ENCODE measurements at regions not wholly inside any gene's neighbourhood (a gene's known extent, or its start where the extent isn't known, plus 50 kb on each side); places are given as distances from the start of the nearest gene placed in this dataset.

DNA sequence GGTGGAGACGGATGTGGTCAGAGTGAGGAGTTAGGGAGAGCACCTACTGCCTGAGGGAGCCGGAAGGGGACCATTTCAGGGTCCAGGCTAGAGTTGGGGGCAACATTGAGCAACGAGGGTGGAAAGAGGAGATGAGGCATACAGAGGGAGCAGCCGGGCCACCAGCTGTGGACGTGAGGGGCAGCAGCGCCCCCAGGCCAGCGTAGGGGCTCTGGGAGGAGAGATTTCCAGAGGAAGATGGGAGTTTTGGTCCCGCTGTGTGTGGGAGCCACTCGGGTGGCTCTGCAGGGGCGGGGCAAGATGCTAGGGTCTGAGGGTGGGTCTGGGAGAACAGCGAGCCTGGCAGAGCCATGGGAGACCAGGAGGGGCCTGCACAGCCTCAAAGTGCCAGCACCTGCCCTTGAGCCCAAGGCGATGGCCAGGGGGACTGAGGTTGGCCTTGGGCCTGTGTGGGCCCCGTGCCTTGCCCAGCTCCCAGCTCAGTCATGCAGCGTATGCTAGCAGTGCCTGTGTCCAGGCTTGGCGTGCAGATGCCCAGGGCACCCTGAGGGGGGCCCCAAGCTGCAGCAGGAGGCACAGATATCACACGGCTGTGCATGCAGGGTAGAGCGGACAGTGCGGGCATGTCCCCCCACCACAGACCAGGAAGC, 80.5 kb upstream of the PPP1R26 start:
- no peak overlapping the region for H3K27ac Mint-ChIP-seq
- Histone ChIP-seq H3K27ac (ENCODE audit: low read length in 2 of 2) (no peak overlapping the region), H3K9ac (ENCODE audit: low read length) (no peak overlapping the region), H2AFZ (ENCODE audit: insufficient read depth, low read depth, low read length, poor library complexity, severe bottlenecking) (no peak overlapping the region), H4K20me1 (ENCODE audit: control insufficient read depth, insufficient read depth, low read length, poor library complexity, severe bottlenecking) (no peaks in the 10 kb centered on the region), H3K4me2 (replicated peaks; ENCODE audit: low read depth, low read length, poor library complexity, severe bottlenecking) (no peak overlapping the region), H3K4me1 (ENCODE audit: control insufficient read depth in 2 of 2, insufficient read depth in 2 of 2, low read length in 2 of 2) (no peaks in the 10 kb centered on the region), H3K4me3 (ENCODE audit: control extremely low read depth in 1 of 5, extremely low read depth in 1 of 5, insufficient read depth in 1 of 5, low read depth in 2 of 5, low read length in 4 of 5) (no peak overlapping the region), H3K36me3 (replicated peaks in 1 of 2; ENCODE audit: control extremely low read depth in 1 of 2, control insufficient read depth in 1 of 2, extremely low read depth in 1 of 2, insufficient read depth in 2 of 2, low read length in 1 of 2) (no peaks in the 10 kb centered on the region), H3K27me3 (replicated peaks in 1 of 4; ENCODE audit: control extremely low read depth in 1 of 4, control insufficient read depth in 3 of 4, insufficient read depth in 4 of 4, low read length in 3 of 4) (no peaks in the 10 kb centered on the region), H3K9me3 (ENCODE audit: control extremely low read depth in 1 of 3, control insufficient read depth in 2 of 3, insufficient read depth in 1 of 3, low read length in 2 of 3) (peaks cover 0 to 23% (median 0%) of the 10 kb centered on the region in 3 donors), H3K79me2 (ENCODE audit: control insufficient read depth, insufficient read depth, low read length) (no peaks in the 10 kb centered on the region)
- TF ChIP-seq EZH2 (IDR thresholded peaks at IDR 0.05; ENCODE audit: borderline replicate concordance, insufficient read depth, low read depth, low read length, poor library complexity, severe bottlenecking), result no peak
- TF ChIP-seq, protein P1, sequence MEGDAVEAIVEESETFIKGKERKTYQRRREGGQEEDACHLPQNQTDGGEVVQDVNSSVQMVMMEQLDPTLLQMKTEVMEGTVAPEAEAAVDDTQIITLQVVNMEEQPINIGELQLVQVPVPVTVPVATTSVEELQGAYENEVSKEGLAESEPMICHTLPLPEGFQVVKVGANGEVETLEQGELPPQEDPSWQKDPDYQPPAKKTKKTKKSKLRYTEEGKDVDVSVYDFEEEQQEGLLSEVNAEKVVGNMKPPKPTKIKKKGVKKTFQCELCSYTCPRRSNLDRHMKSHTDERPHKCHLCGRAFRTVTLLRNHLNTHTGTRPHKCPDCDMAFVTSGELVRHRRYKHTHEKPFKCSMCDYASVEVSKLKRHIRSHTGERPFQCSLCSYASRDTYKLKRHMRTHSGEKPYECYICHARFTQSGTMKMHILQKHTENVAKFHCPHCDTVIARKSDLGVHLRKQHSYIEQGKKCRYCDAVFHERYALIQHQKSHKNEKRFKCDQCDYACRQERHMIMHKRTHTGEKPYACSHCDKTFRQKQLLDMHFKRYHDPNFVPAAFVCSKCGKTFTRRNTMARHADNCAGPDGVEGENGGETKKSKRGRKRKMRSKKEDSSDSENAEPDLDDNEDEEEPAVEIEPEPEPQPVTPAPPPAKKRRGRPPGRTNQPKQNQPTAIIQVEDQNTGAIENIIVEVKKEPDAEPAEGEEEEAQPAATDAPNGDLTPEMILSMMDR (IDR thresholded peaks at IDR 0.05), result no peak
- H3K27me3 Mint-ChIP-seq, result no peaks in the 10 kb centered on the region
- H3K4me3 Mint-ChIP-seq, result no peak overlapping the region
- H3K4me1 Mint-ChIP-seq, result no peaks in the 10 kb centered on the region
- no peak for ATAC-seq (ENCODE audit: low read depth)
- intact Hi-C loops (cut with micrococcal nuclease), result no loop called here
- no peak for DNase-seq
- WGBS (ENCODE audit: insufficient coverage), result 87% methylated on average over 18 of the region's 18 CpGs
- CTCF ChIA-PET, result no interaction called here
- peaks cover 2% of the 10 kb centered on the region for H3K9me3 Mint-ChIP-seq (ENCODE audit: insufficient read depth)
- POLR2A ChIA-PET, result no interaction called here

DNA sequence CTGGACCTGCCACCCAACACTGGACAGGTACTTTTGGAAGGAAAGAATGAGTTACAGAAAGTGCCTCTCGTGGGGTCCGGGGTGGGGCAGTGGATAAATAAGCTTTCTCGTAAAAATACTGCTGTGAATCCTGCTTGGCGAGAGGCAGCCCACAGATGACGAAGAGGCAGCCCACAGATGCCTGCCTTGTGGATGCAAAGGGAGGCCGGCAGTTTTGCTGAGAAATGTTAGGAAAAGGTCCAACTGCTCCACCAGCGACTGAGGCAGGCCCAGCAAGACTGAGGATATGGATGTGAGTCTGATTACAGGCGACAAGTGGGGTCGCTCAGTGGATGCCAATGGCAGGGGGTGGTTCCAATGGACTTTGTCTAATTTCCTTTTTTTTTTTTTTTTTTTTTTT, 79.1 kb upstream of the PPP1R26 start:
- no peaks in the 10 kb centered on the region for H3K79me2 ChIP-seq (ENCODE audit: control insufficient read depth, insufficient read depth, low read length)
- no peaks in the 10 kb centered on the region for H4K20me1 ChIP-seq (ENCODE audit: control insufficient read depth, insufficient read depth, low read length, poor library complexity, severe bottlenecking)
- ATAC-seq (ENCODE audit: low read depth) (no peak), DNase-seq (no peak)
- H3K9me3 ChIP-seq (ENCODE audit: control extremely low read depth in 1 of 3, control insufficient read depth in 2 of 3, insufficient read depth in 1 of 3, low read length in 2 of 3), result peaks cover 0 to 20% (median 0%) of the 10 kb centered on the region in 3 donors
- H3K36me3 ChIP-seq (replicated peaks in 1 of 2; ENCODE audit: control extremely low read depth in 1 of 2, control insufficient read depth in 1 of 2, extremely low read depth in 1 of 2, insufficient read depth in 2 of 2, low read length in 1 of 2), result no peaks in the 10 kb centered on the region
- intact Hi-C loops (cut with micrococcal nuclease), result no loop called here
- ChIA-PET CTCF (no interaction called here), POLR2A (no interaction called here)
- H3K4me2 ChIP-seq (replicated peaks; ENCODE audit: low read depth, low read length, poor library complexity, severe bottlenecking), result no peak overlapping the region
- H3K27ac Mint-ChIP-seq, result no peak overlapping the region
- 84% methylated on average over 7 of the region's 9 CpGs for WGBS (ENCODE audit: insufficient coverage)
- no peaks in the 10 kb centered on the region for H3K4me1 Mint-ChIP-seq
- H2AFZ ChIP-seq (ENCODE audit: insufficient read depth, low read depth, low read length, poor library complexity, severe bottlenecking), result no peak overlapping the region
- H3K27me3 ChIP-seq (replicated peaks in 1 of 4; ENCODE audit: control extremely low read depth in 1 of 4, control insufficient read depth in 3 of 4, insufficient read depth in 4 of 4, low read length in 3 of 4), result no peaks in the 10 kb centered on the region
- H3K4me3 ChIP-seq (ENCODE audit: control extremely low read depth in 1 of 5, extremely low read depth in 1 of 5, insufficient read depth in 1 of 5, low read depth in 2 of 5, low read length in 4 of 5), result no peak overlapping the region
- no peak overlapping the region for H3K27ac ChIP-seq (ENCODE audit: low read length in 2 of 2)
- no peaks in the 10 kb centered on the region for H3K4me1 ChIP-seq (ENCODE audit: control insufficient read depth in 2 of 2, insufficient read depth in 2 of 2, low read length in 2 of 2)
- H3K4me3 Mint-ChIP-seq, result no peak overlapping the region
- no peak overlapping the region for H3K9ac ChIP-seq (ENCODE audit: low read length)
- no peaks in the 10 kb centered on the region for H3K27me3 Mint-ChIP-seq
- no peak for TF ChIP-seq EZH2 (IDR thresholded peaks at IDR 0.05; ENCODE audit: borderline replicate concordance, insufficient read depth, low read depth, low read length, poor library complexity, severe bottlenecking)
- TF ChIP-seq, protein P1 (IDR thresholded peaks at IDR 0.05), result no peak
- no peaks in the 10 kb centered on the region for H3K9me3 Mint-ChIP-seq (ENCODE audit: insufficient read depth)
